ENCODE measurements at regions not wholly inside any gene's neighbourhood (a gene's known extent, or its start where the extent isn't known, plus 50 kb on each side); places are given as distances from the start of the nearest gene placed in this dataset.

DNA sequence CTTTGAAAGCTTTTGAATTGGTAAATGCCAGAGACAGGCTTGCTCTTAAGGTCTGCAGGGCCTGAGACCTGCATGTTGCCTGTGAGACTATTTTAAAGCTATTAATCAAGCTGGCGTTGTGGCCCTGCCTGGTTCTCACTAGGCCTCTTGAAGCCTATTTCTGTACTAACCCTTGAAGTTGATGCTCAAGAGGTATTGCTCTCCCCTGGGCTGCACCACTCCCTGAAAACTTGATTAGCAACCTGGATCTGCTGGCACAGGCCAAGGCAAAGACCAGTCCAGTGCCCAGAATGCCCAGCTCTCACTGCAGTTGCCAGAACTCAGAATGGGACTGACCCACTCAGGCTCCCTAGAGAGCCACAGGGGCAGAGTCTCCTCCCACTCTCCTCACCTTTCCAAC is 220.0 kb upstream of the MEOX2 start:
- TF ChIP-seq POLR2A (IDR thresholded peaks at IDR 0.05), result no peak
- TF ChIP-seq, protein P1, sequence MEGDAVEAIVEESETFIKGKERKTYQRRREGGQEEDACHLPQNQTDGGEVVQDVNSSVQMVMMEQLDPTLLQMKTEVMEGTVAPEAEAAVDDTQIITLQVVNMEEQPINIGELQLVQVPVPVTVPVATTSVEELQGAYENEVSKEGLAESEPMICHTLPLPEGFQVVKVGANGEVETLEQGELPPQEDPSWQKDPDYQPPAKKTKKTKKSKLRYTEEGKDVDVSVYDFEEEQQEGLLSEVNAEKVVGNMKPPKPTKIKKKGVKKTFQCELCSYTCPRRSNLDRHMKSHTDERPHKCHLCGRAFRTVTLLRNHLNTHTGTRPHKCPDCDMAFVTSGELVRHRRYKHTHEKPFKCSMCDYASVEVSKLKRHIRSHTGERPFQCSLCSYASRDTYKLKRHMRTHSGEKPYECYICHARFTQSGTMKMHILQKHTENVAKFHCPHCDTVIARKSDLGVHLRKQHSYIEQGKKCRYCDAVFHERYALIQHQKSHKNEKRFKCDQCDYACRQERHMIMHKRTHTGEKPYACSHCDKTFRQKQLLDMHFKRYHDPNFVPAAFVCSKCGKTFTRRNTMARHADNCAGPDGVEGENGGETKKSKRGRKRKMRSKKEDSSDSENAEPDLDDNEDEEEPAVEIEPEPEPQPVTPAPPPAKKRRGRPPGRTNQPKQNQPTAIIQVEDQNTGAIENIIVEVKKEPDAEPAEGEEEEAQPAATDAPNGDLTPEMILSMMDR (IDR thresholded peaks at IDR 0.05), result no peak
